CD4-positive, alpha-beta T cell treated with Interleukin-6 for 4 hours (primary cell): ENCODE measurements at regions not wholly inside any gene's neighbourhood (a gene's known extent, or its start where the extent isn't known, plus 50 kb on each side); places are given as distances from the start of the nearest gene placed in this dataset.

Experiments used
- DNase-seq: peaks from one replicate; pipeline ENCODE4 v3.0.0-alpha.2; 2020; ENCODE audit warnings: mixed read lengths

GRCh38 chr6:53412751-53413150 is 64.0 kb upstream of the ELOVL5 start:
- no peak for DNase-seq

GRCh38 chr6:53412021-53412715 is 63.4 kb upstream of the ELOVL5 start:
- no peak for DNase-seq

GRCh38 chr6:53411451-53411850 is 62.7 kb upstream of the ELOVL5 start:
- no peak for DNase-seq

- peak; percentile 76 for DNase-seq
Measured at GRCh38 chr6:53410508-53411258, 61.9 kb upstream of the ELOVL5 start.

GRCh38 chr6:53408826-53409225 is 60.1 kb upstream of the ELOVL5 start:
- DNase-seq: no peak

- no peak for DNase-seq
Measured at GRCh38 chr6:53399027-53399344, 50.2 kb upstream of the ELOVL5 start.

- no peak for DNase-seq
Measured at GRCh38 chr6:53398247-53399026, 49.7 kb upstream of the ELOVL5 start.
